ENCODE measurements at regions not wholly inside any gene's neighbourhood (a gene's known extent, or its start where the extent isn't known, plus 50 kb on each side); places are given as distances from the start of the nearest gene placed in this dataset.
A peak's percentile ranks its signal among the peaks of the same experiment; 100 is the strongest.

DNA sequence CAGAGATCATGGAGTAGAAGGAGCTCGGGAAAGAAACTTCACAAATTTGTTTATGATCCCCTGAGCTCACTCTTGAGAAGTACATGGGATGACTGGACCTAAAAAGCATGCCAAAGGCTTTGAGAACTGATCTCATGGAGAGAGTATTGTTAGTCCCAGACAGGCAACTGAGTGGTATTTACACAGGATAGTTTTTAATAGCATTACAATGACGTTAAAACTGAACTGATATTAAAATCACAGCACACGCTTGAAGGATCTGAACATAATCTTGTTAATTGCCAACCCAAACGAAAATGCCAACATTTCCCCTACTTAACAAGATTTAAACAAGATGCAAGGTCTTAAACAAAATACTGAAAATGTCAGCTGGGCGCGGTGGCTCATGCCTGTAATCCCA lies 113.2 kb upstream of the NLGN1 start:
- WGBS, 4 donors = 75 to 84% (median 79%) methylated on average over 6 of the region's 6 CpGs
- H3K27ac ChIP-seq = no peak overlapping the region
- H3K4me1 ChIP-seq = no peaks in the 10 kb centered on the region
- H3K27me3 ChIP-seq = no peaks in the 10 kb centered on the region
- no peak overlapping the region for H3K4me3 ChIP-seq
- intact Hi-C loops (cut with DNase I) = no loop called here
- ATAC-seq (no peak), DNase-seq (no peak)
- TF ChIP-seq CTCF (IDR thresholded peaks at IDR 0.05) (no peak), POLR2A (IDR thresholded peaks at IDR 0.05) (no peak)
- H3K9me3 ChIP-seq = peaks cover 0 to 18% (median 0%) of the 10 kb centered on the region in 12 donors
- no peaks in the 10 kb centered on the region for H3K36me3 ChIP-seq

- no peak overlapping the region for H3K27ac ChIP-seq
- intact Hi-C loops (cut with DNase I) = no loop called here
- H3K27me3 ChIP-seq = no peaks in the 10 kb centered on the region
- DNase-seq = no peak
- peaks cover 0 to 6% (median 0%) of the 10 kb centered on the region in 12 donors for H3K9me3 ChIP-seq
- peak in 2 of 12 donors; percentile 5 to 6 for TF ChIP-seq CTCF (IDR thresholded peaks at IDR 0.05)
- TF ChIP-seq POLR2A (IDR thresholded peaks at IDR 0.05) = no peak
- no peak overlapping the region for H3K4me3 ChIP-seq
- no peak for ATAC-seq
- no peaks in the 10 kb centered on the region for H3K36me3 ChIP-seq
- 89 to 94% (median 92%) methylated on average over 4 of the region's 4 CpGs for WGBS, 4 donors
- H3K4me1 ChIP-seq = no peaks in the 10 kb centered on the region
Observed at GRCh38 chr3:173275740-173276139, 121.8 kb upstream of the NLGN1 start.

DNA sequence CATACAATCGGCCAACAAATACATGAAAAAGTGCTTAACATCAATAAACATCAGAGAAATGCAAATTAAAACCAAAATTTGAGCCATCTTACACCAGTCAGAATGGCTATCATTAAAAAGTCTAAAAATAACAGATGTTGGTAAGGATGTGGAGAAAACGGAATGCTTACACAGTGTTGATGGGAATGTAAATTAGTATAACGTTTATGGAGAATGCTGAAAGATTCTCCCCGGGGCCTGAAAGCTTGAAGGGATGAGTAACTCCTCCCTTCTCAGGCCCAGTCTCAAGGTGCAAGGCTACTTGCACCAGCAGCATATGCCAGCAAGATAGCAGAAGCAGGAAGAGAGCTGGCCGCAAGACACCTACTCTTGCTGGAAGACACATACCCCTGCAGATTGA lies 123.7 kb upstream of the NLGN1 start:
- intact Hi-C loops (cut with DNase I) = no loop called here
- no peak for ATAC-seq

GRCh38 chr3:173268781-173269180 lies 127.7 kb upstream of the SPATA16 start:
- Histone ChIP-seq H3K4me3 (no peak overlapping the region), H3K9me3 (no peaks in the 10 kb centered on the region), H3K27ac (no peak overlapping the region), H3K36me3 (no peaks in the 10 kb centered on the region), H3K4me1 (no peaks in the 10 kb centered on the region), H3K27me3 (no peaks in the 10 kb centered on the region)
- DNase-seq (no peak), ATAC-seq (no peak)
- WGBS, 4 donors = 80 to 93% (median 87%) methylated on average over 1 of the region's 1 CpG
- intact Hi-C loops (cut with DNase I) = no loop called here
- no peak for TF ChIP-seq CTCF (IDR thresholded peaks at IDR 0.05)

More for the DNA sequence above, 123.7 kb upstream of the NLGN1 start:
- Histone ChIP-seq H3K4me1 (no peaks in the 10 kb centered on the region), H3K27ac (no peak overlapping the region), H3K27me3 (no peaks in the 10 kb centered on the region), H3K4me3 (no peak overlapping the region), H3K9me3 (peaks cover 0 to 6% (median 0%) of the 10 kb centered on the region in 12 donors), H3K36me3 (no peaks in the 10 kb centered on the region)
- no peak for DNase-seq
- TF ChIP-seq POLR2A (IDR thresholded peaks at IDR 0.05) = no peak
- no peak for TF ChIP-seq CTCF (IDR thresholded peaks at IDR 0.05)
- WGBS, 4 donors = 80 to 87% (median 81%) methylated on average over 5 of the region's 5 CpGs

Measured in heart left ventricle (tissue), 16 donors.